GM13976 (cell line): ENCODE measurements at regions not wholly inside any gene's neighbourhood (a gene's known extent, or its start where the extent isn't known, plus 50 kb on each side); places are given as distances from the start of the nearest gene placed in this dataset.
A peak's percentile ranks its signal among the peaks of the same experiment; 100 is the strongest.

Experiments
- DNase-seq: peaks from one replicate; pipeline ENCODE4 v3.0.0; 2012; ENCODE audit warnings: low spot score
- CTCF ChIP-seq: IDR thresholded peaks from 2 replicates; pipeline ENCODE4 v1.5.1; 2012; ENCODE audit warnings: borderline replicate concordance, mild to moderate bottlenecking; ENCODE audit not compliant: insufficient read depth; ENCODE audit errors: extremely low read depth, missing control alignments, control extremely low read depth
- in situ Hi-C: fragments of 300-500 bp; cut with MboI; formaldehyde crosslinking; loops from one replicate; pipeline ENCODE4 v1.12.0; 2022; ENCODE audit warnings: low sequenced_read_pairs, mixed read lengths, inconsistent platforms; ENCODE audit not compliant: unreplicated experiment

- DNase-seq = peak; percentile 28
- TF ChIP-seq CTCF = no peak
- in situ Hi-C loops = no loop called here
These were observed 1319.8 kb downstream of the TMEM121 start for GRCh38 chr14:106846218-106846617.

GRCh38 chr14:106848330-106849121 lies 1322.1 kb downstream of the TMEM121 start:
- peak; percentile 27 for DNase-seq
- TF ChIP-seq CTCF = peak; percentile 40
- in situ Hi-C loops = no loop called here

GRCh38 chr14:106850913-106851825 lies 1324.8 kb downstream of the TMEM121 start:
- TF ChIP-seq CTCF = no peak
- in situ Hi-C loops = no loop called here
- DNase-seq = peak; percentile 29

GRCh38 chr14:106872611-106873446 lies 1346.4 kb downstream of the TMEM121 start:
- peak; percentile 81 for TF ChIP-seq CTCF
- in situ Hi-C loops = no loop called here
- DNase-seq = peak; percentile 68

GRCh38 chr14:106874350-106874749 lies 1348.0 kb downstream of the TMEM121 start:
- no peak for TF ChIP-seq CTCF
- in situ Hi-C loops = no loop called here
- DNase-seq = no peak

- TF ChIP-seq CTCF = peak; percentile 72
- no peak for DNase-seq
- in situ Hi-C loops = no loop called here
These were observed 1349.1 kb downstream of the TMEM121 start for GRCh38 chr14:106875503-106875902.
